GM18909 (cell line): ENCODE measurements at regions not wholly inside any gene's neighbourhood (a gene's known extent, or its start where the extent isn't known, plus 50 kb on each side); places are given as distances from the start of the nearest gene placed in this dataset.
A peak's percentile ranks its signal among the peaks of the same experiment; 100 is the strongest.
"Not testable (repeated sequence)": the region's sequence is repeated elsewhere in the genome, so short reads cannot be mapped to it uniquely, and the experiment has no call there.

Experiments
- ATAC-seq: cut with Tn5 transposase; IDR thresholded peaks from one replicate; pipeline ENCODE4 v1.9.1; 2021; ENCODE audit warnings: mild to moderate bottlenecking; ENCODE audit not compliant: unreplicated experiment, poor library complexity

DNA sequence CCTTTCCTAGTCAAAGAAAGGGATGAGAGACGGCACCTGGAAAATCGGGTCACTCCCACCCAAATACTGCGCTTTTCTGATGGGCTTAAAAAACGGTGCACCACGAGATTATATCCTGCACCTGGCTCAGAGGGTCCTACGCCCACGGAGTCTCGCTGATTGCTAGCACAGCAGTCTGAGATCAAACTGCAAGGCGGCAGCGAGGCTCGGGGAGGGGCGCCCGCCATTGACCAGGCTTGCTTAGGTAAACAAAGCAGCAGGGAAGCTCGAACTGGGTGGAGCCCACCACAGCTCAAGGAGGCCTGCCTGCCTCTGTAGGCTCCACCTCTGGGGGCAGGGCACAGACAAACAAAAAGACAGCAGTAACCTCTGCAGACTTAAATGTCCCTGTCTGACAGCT, 309.9 kb downstream of the KIF20B start:
- not testable (repeated sequence) for ATAC-seq

DNA sequence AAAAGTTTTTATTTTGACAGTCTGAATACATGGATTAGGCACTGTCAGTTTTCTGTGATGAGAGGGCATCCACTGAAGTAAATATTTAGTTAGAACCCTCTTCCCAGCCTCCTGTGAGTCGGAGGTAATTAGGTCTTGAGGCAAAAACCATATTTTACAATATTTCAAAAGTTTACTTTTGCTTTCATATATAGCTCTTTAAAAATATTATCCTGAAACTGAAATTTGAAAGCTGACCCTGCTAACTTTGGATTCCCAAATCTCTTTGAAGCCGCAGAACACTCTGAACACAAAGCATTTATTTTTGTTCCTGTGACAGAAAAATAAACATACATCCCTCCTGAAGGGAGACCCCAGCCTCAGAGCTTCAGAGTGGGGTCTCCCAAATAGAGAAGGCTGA, 317.4 kb downstream of the KIF20B start:
- ATAC-seq, result no peak

DNA sequence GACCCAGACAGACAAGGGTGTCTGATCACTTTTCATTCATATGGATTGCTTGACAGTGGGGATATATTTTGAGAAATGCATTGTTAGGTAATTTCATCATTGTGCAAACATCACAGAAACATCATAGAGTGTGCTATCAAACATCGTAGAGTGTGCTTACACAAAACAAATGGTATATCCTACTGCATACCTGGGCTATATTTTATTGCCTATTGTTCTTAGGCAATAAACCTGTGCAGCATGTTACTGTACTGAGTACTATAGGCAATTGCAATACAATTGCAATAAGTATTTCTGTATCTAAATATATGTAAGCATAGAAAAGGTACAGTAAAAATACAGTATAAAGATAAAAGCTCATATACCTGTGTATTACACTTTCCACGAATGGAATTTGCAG, 319.1 kb downstream of the KIF20B start:
- no peak for ATAC-seq

GRCh38 chr10:90023950-90024349, 322.6 kb downstream of the KIF20B start:
- no peak for ATAC-seq

DNA sequence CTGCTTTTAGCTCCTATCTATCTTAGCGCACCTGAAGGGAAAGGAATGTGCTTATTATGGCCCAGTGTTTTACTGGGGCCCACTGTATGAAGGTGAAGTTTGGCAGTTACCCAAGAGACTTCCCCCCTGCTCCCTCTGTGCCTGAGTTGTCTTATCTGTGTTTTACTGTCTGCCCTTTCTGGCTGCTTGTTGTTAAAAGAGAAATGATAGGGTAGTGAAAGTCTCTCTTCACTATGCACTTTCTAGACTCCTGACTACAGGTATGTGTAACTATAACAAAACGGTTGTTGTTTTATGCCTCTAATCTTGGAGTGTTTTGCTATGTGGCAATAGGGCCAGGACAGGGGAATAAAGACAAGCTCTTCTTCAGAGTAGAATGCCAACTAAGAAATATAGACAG, 326.9 kb downstream of the KIF20B start:
- ATAC-seq, result no peak

DNA sequence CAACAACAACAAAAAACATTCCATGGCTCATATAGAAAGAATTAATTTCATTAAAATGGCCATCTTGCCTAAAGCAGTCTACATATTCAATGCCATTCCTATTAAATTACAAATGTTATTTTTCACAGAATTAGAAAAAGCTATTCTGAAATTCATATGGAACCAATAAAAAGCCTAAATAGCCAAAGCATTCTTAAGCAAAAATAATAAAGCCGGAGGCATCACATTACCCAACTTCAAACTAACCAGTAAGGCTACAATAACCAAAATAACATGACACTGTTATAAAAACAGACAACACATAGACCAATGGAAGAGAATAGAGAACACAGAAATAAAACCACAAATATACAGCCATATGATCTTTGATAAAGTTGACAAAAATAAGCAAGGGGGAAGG, 330.4 kb downstream of the KIF20B start:
- ATAC-seq, result no peak

- ATAC-seq, result no peak
Observed at GRCh38 chr10:90032519-90032918, 331.1 kb downstream of the KIF20B start.

- not testable (repeated sequence) for ATAC-seq
Observed at GRCh38 chr10:90034862-90035261, 333.5 kb downstream of the KIF20B start.

- ATAC-seq, result no peak
Observed at GRCh38 chr10:90041585-90041984, 340.2 kb downstream of the KIF20B start.

GRCh38 chr10:90042075-90042474, 340.7 kb downstream of the KIF20B start:
- ATAC-seq, result no peak

DNA sequence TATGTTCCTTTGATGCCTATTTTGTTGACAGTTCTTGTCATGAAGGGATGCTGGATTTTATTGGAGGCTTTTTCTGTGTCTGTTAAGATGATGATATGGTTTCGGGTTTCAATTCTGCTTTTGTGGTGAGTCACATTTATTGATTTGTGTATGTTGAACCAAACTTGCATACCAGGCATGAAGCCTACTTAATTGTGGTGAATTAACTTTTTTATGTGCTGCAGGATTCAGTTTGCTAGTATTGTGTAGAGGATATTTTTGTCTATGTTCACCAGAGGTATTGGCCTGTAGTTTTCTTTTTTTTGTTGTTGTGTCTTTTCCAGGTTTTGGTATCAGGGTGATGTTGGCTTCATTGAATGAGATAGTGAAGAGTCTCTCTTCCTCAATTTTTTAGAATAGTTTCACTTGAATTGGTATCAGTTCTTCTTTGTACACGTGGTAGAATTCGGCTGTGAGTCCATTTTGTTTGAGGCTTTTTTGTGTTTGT, 345.9 kb downstream of the KIF20B start:
- peak; percentile 93 for ATAC-seq

DNA sequence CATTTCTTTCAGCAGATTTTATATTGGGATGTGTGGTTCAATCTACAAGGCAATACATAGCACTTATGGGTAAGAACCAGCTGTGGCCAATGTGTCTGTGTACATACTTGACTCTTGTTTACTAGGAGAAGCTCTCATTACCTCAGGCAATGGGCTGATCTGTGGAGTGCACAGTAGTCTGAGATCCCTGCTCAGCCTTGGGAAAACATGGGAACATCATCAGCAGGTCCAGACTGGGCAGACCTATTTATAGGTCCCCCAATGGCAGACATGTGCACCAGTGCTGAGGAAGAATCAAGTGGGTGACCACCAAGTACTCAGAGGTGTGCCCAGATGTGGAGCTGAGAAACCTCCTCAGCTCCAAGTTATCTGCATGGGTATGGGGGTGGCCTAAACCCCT, 349.7 kb downstream of the KIF20B start:
- no peak for ATAC-seq

- ATAC-seq, result peak; percentile 28
Observed at GRCh38 chr10:90051474-90051873, 350.1 kb downstream of the KIF20B start.

DNA sequence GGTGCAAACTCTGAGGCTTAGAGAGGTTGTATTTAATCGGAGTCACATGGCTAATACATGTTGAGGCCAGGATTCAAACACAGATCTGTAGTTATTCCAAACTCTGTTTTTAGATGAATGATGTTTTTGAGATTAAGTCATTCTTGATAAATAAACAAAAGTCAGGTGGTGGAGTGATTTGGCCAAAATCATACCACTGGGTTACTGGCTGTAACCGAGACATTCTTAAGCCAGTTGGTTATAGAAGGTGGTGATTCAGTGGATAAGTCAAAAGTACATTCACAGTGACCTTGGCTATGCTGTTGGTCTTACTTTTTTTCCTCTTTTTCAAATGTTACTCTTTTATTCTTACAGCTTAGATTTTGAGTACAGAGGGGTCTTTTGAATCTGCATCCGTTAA, 361.4 kb downstream of the KIF20B start:
- ATAC-seq, result no peak

GRCh38 chr10:90064295-90064694, 362.9 kb downstream of the KIF20B start:
- no peak for ATAC-seq

DNA sequence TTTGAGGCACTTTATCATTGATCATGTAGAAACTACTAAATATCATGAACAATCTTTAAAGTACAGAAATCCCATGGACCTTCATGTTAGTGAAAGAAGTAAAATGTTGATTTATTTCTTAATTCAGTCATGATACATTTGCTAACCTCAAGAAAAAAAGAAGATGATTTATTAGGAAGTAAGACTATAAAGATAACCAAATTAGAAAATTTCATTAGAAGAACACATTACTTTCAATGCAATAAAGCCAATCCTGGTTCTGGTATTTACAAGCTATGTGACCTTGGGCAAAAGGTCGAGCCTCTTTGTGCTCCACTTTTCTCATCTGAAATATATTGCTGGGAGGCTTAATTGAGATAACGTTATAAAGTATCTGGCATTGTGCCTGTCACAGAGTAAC, 365.0 kb downstream of the KIF20B start:
- no peak for ATAC-seq

DNA sequence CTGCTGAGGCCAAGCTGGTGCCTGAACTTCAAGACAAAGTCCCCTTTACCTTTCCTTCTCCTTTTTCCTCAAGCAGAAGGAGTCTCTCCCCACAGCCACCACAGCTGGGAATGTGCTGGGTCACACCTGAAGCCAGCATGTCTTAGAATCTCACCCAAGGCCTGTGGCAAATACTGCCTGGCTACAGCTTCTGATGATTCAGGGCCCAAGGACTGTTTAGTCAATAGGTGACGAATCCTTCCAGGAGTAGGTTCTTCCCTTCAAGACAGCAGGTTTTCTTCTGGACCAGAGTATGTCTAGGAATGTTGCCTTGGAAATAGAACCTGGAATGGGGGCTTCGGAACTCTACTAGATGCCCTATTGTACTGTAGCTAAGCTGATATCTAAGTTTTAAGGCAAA, 374.6 kb downstream of the KIF20B start:
- no peak for ATAC-seq

GRCh38 chr10:90079819-90080218, 378.4 kb downstream of the KIF20B start:
- ATAC-seq, result no peak

DNA sequence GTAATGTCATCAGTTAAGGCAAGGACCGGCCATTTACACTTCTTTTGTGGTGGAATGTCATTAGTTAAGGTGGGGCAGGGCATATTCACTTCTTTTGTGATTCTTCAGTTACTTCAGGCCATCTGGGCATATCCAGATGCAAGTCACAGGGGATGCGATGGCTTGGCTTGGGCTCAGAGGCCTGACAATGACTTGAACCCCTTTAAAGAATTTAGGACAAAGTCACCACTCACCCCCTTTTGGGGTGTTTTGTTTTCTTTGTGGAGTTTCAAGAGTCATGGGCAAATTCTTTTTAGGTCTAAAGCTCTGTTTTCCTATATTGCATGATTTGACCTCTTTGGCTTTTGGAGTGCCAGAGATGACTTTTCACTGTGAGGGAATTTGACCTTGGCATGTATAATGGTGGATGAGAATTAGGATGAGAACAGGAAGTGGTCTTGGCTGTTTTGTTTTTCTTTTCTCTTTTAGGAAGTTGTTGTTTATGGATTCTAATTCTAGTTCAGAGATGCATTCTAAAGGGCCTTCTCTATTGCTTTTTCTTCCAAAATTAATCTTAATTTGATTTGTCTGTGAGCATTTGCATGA, 385.3 kb downstream of the KIF20B start:
- ATAC-seq, result not testable (repeated sequence)

- ATAC-seq, result peak; percentile 100
Observed at GRCh38 chr10:90087197-90088023, 386.0 kb downstream of the KIF20B start.

- ATAC-seq, result no peak
Observed at GRCh38 chr10:90088024-90088317, 386.6 kb downstream of the KIF20B start.

GRCh38 chr10:90089719-90090118, 388.3 kb downstream of the KIF20B start:
- no peak for ATAC-seq
